IMR-90 (cell line): ENCODE measurements at regions not wholly inside any gene's neighbourhood (a gene's known extent, or its start where the extent isn't known, plus 50 kb on each side); places are given as distances from the start of the nearest gene placed in this dataset.

Source experiments
- ATAC-seq: fragments of 200-7000 bp; cut with Tn5 transposase; 2 replicates; pipeline ENCODE4 v1.9.1; 2020; ENCODE audit warnings: low read depth, mild to moderate bottlenecking, moderate library complexity
- BruUV-seq: library from RNA; stranded (reverse); fragments of 400-500 nt; replicated peaks from 2 replicates; lab custom pipeline; 2021; lab: Mats Ljungman, UMichigan
- CTCF ChIA-PET: fragments of 300-600 bp; formaldehyde crosslinking; extraction: SDS; loops from one replicate; lab custom pipeline; 2021; ENCODE audit warnings: antibody characterized with exemption; lab: Yijun Ruan, JAX
- POLR2A ChIA-PET: fragments of 300-600 bp; sonication (Branson Sonifier 250); formaldehyde crosslinking; loops from one replicate; lab custom pipeline; 2022; ENCODE audit warnings: antibody characterized with exemption; ENCODE audit not compliant: unreplicated experiment; lab: Charles Lee
- DNase-seq: peaks from one replicate; pipeline ENCODE4 v3.0.0; 2013
- H2AFZ ChIP-seq: replicated peaks from 2 replicates; pipeline ENCODE3; 2013; ENCODE audit warnings: low read length, mild to moderate bottlenecking; ENCODE audit not compliant: poor library complexity
- H2AK5ac ChIP-seq: 2 replicates; pipeline ENCODE4 v1.6.1; 2013; ENCODE audit warnings: low read depth, low read length, inconsistent platforms
- H2AK9ac ChIP-seq: replicated peaks from 2 replicates; pipeline ENCODE3; 2013; ENCODE audit warnings: mild to moderate bottlenecking, low read depth, low read length, moderate library complexity; ENCODE audit not compliant: poor library complexity
- H2BK120ac ChIP-seq: 2 replicates; pipeline ENCODE4 v1.6.1; 2013; ENCODE audit warnings: low read depth, low read length, inconsistent platforms
- H2BK15ac ChIP-seq: 3 replicates; pipeline ENCODE4 v1.6.1; 2013; ENCODE audit warnings: low read depth, low read length, inconsistent platforms
- H2BK20ac ChIP-seq: 2 replicates; pipeline ENCODE4 v1.6.1; 2013; ENCODE audit warnings: low read depth, mild to moderate bottlenecking, inconsistent platforms, low read length, moderate library complexity
- H2BK5ac ChIP-seq: 2 replicates; pipeline ENCODE4 v1.6.1; 2013; ENCODE audit warnings: mild to moderate bottlenecking, low read depth, low read length, inconsistent platforms; ENCODE audit not compliant: poor library complexity, severe bottlenecking
- H3K14ac ChIP-seq: replicated peaks from 2 replicates; pipeline ENCODE4 v1.6.1; 2013; ENCODE audit warnings: low read depth, low read length, inconsistent platforms
- H3K18ac ChIP-seq: 2 replicates; pipeline ENCODE4 v1.6.1; 2013; ENCODE audit warnings: low read depth, low read length, control low read depth
- H3K23ac ChIP-seq: 2 replicates; pipeline ENCODE4 v1.6.1; 2013; ENCODE audit warnings: low read depth, low read length, inconsistent platforms
- H3K27ac ChIP-seq: 2 replicates; pipeline ENCODE4 v1.5.1; 2013; ENCODE audit warnings: mild to moderate bottlenecking, control low read depth, low read length; ENCODE audit not compliant: insufficient read depth
- H3K27me3 ChIP-seq: 2 replicates; pipeline ENCODE4 v1.6.1; 2013; ENCODE audit warnings: low read length; ENCODE audit not compliant: control insufficient read depth, insufficient read depth
- H3K36me3 ChIP-seq: 2 replicates; pipeline ENCODE4 v1.6.1; 2013; ENCODE audit warnings: low read length, mixed read lengths; ENCODE audit not compliant: control insufficient read depth, insufficient read depth
- H3K4ac ChIP-seq: 2 replicates; pipeline ENCODE4 v1.6.1; 2013; ENCODE audit warnings: low read depth, low read length, inconsistent platforms
- H3K4me1 ChIP-seq: 2 replicates; pipeline ENCODE4 v1.6.1; 2013; ENCODE audit warnings: low read length, mixed read lengths; ENCODE audit not compliant: control insufficient read depth, insufficient read depth
- H3K4me2 ChIP-seq: 2 replicates; pipeline ENCODE4 v1.6.1; 2013; ENCODE audit warnings: low read depth, mild to moderate bottlenecking, control low read depth, low read length, moderate library complexity
- H3K4me3 ChIP-seq: 2 replicates; pipeline ENCODE4 v1.5.1; 2013; ENCODE audit warnings: low read depth, mild to moderate bottlenecking, control low read depth, low read length, moderate library complexity; ENCODE audit not compliant: insufficient read depth
- H3K56ac ChIP-seq: 2 replicates; pipeline ENCODE4 v1.6.1; 2013; ENCODE audit warnings: low read length, inconsistent platforms; ENCODE audit not compliant: insufficient read depth; ENCODE audit errors: extremely low read depth
- H3K79me1 ChIP-seq, 2 experiments: 2 replicates each; pipeline ENCODE4 v1.6.1; 2013; ENCODE audit warnings: low read length in 2 of 2, inconsistent platforms in 1 of 2, low read depth in 1 of 2
- H3K9ac ChIP-seq: 2 replicates; pipeline ENCODE4 v1.6.1; 2013; ENCODE audit warnings: low read depth, low read length, control low read depth
- H3K9me1 ChIP-seq: 2 replicates; pipeline ENCODE4 v1.6.1; 2013; ENCODE audit warnings: low read length, inconsistent platforms; ENCODE audit not compliant: insufficient read depth
- H3K9me3 ChIP-seq: 2 replicates; pipeline ENCODE4 v1.6.1; 2013; ENCODE audit warnings: low read length; ENCODE audit not compliant: control insufficient read depth, insufficient read depth
- H4K20me1 ChIP-seq: 2 replicates; pipeline ENCODE4 v1.6.1; 2013; ENCODE audit warnings: low read length, inconsistent platforms; ENCODE audit not compliant: insufficient read depth
- H4K5ac ChIP-seq: 2 replicates; pipeline ENCODE4 v1.6.1; 2013; ENCODE audit warnings: mild to moderate bottlenecking, low read depth, low read length, control low read depth
- H4K8ac ChIP-seq, 2 experiments: 2 replicates each; pipeline ENCODE4 v1.6.1; 2013; ENCODE audit warnings: low read depth in 2 of 2, low read length in 2 of 2, control low read depth in 1 of 2, inconsistent platforms in 1 of 2
- H4K91ac ChIP-seq: 2 replicates; pipeline ENCODE4 v1.6.1; 2013; ENCODE audit warnings: low read depth, low read length, inconsistent platforms; ENCODE audit not compliant: insufficient read depth
- BHLHE40 ChIP-seq: fragments of 150-350 bp; IDR thresholded peaks from 2 replicates; pipeline ENCODE4 v1.6.1; 2016; ENCODE audit warnings: mild to moderate bottlenecking, low read depth, low read length
- CEBPB ChIP-seq: IDR thresholded peaks from 2 replicates; pipeline ENCODE4 v1.6.1; 2012; ENCODE audit warnings: low read depth, low read length, improper control_type of control experiment
- FOS ChIP-seq: fragments of 150-350 bp; IDR thresholded peaks from 2 replicates; pipeline ENCODE4 v1.6.1; 2016; ENCODE audit warnings: low read depth, low read length
- MAFK ChIP-seq: IDR thresholded peaks from 2 replicates; pipeline ENCODE4 v1.6.1; 2012; ENCODE audit warnings: low read depth, low read length, improper control_type of control experiment
- MAZ ChIP-seq: IDR thresholded peaks from 2 replicates; pipeline ENCODE4 v1.6.1; 2012; ENCODE audit warnings: low read depth, mild to moderate bottlenecking, low read length, improper control_type of control experiment, moderate library complexity, borderline replicate concordance
- MXI1 ChIP-seq: IDR thresholded peaks from 2 replicates; pipeline ENCODE4 v1.6.1; 2012; ENCODE audit warnings: low read depth, mild to moderate bottlenecking, low read length, moderate library complexity, borderline replicate concordance
- NFE2L2 ChIP-seq: fragments of 150-350 bp; IDR thresholded peaks from 2 replicates; pipeline ENCODE4 v1.6.1; 2016; ENCODE audit warnings: low read depth, mild to moderate bottlenecking, low read length
- RAD21 ChIP-seq: IDR thresholded peaks from 2 replicates; pipeline ENCODE4 v1.6.1; 2012; ENCODE audit warnings: low read length, improper control_type of control experiment
- RFX5 ChIP-seq: IDR thresholded peaks from 2 replicates; pipeline ENCODE4 v1.8.0; 2012; ENCODE audit warnings: low read depth, mild to moderate bottlenecking, low read length, moderate library complexity
- SMC3 ChIP-seq: fragments of 150-350 bp; IDR thresholded peaks from 2 replicates; pipeline ENCODE4 v1.6.1; 2016; ENCODE audit warnings: low read depth, mild to moderate bottlenecking, antibody characterized with exemption, low read length, moderate library complexity
- WGBS, 2 experiments: methylation state at CpG; one replicate each; pipeline versions ENCODE4 v1.1.5 to v1.1.7; 2013; ENCODE audit warnings: missing lambda C conversion rate in 2 of 2; ENCODE audit not compliant: insufficient read length in 1 of 2; ENCODE audit errors: extremely low coverage in 2 of 2; 5-methylcytosine and 5-hydroxymethylcytosine counted together
- dilution Hi-C: fragments of 300-500 bp; cut with HindIII; formaldehyde crosslinking; loops from one replicate; pipeline ENCODE4 v1.14.3; 2018; ENCODE audit warnings: low sequenced_read_pairs; ENCODE audit not compliant: unreplicated experiment
- in situ Hi-C: fragments of 300-500 bp; cut with MboI; formaldehyde crosslinking; loops from 3 replicates; pipeline ENCODE4 v1.14.3; 2019; ENCODE audit warnings: low sequenced_read_pairs, inconsistent platforms, mixed read lengths
- intact Hi-C: fragments of 100-400 bp; cut with micrococcal nuclease; formaldehyde crosslinking; loops from 2 replicates; pipeline ENCODE4 v1.10.0; 2022
- TF ChIP-seq, protein P1 (sequence below): conservative IDR thresholded peaks from 2 replicates; pipeline ENCODE4 v1.5.1; 2012; ENCODE audit warnings: mild to moderate bottlenecking, low read depth, low read length, improper control_type of control experiment

DNA sequence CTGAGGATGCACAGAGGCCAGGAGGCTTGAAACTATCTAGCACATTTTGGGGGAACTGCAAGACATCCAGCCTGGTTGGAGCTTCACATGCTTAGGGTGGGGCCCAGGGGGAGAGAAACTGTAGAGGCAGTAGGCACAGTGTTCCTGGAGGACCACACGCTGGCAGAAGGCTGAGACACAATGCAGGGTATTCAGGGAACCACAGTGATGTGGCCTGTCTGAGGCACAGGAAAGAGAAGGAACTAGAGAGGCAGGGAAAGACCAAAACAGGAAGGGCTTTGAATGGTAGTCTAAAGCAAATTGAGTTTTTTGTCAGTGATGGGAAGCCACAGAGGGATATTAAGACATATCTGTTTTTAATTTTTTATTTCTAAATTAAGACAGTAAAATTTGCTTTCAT is 100.2 kb upstream of the PRICKLE1 start:
- no peaks in the 10 kb centered on the region for H3K27me3 ChIP-seq
- H3K23ac ChIP-seq, result no peak overlapping the region
- CTCF ChIA-PET, result no interaction called here
- H4K8ac ChIP-seq, result no peak overlapping the region
- no peak overlapping the region for H4K91ac ChIP-seq
- no peak overlapping the region for H3K18ac ChIP-seq
- TF ChIP-seq MAFK (no peak), CEBPB (no peak), NFE2L2 (no peak), RAD21 (no peak), RFX5 (no peak), FOS (no peak), MXI1 (no peak), BHLHE40 (no peak), MAZ (no peak), SMC3 (no peak)
- TF ChIP-seq, protein P1, sequence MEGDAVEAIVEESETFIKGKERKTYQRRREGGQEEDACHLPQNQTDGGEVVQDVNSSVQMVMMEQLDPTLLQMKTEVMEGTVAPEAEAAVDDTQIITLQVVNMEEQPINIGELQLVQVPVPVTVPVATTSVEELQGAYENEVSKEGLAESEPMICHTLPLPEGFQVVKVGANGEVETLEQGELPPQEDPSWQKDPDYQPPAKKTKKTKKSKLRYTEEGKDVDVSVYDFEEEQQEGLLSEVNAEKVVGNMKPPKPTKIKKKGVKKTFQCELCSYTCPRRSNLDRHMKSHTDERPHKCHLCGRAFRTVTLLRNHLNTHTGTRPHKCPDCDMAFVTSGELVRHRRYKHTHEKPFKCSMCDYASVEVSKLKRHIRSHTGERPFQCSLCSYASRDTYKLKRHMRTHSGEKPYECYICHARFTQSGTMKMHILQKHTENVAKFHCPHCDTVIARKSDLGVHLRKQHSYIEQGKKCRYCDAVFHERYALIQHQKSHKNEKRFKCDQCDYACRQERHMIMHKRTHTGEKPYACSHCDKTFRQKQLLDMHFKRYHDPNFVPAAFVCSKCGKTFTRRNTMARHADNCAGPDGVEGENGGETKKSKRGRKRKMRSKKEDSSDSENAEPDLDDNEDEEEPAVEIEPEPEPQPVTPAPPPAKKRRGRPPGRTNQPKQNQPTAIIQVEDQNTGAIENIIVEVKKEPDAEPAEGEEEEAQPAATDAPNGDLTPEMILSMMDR, result no peak
- no peak overlapping the region for H2AK5ac ChIP-seq
- no peak overlapping the region for H2AFZ ChIP-seq
- no peak overlapping the region for H3K14ac ChIP-seq
- no peaks in the 10 kb centered on the region for H3K79me1 ChIP-seq
- no peaks in the 10 kb centered on the region for H3K9me1 ChIP-seq
- no peak overlapping the region for H3K27ac ChIP-seq
- no peak overlapping the region for H2BK5ac ChIP-seq
- dilution Hi-C loops, result no loop called here
- H3K4me2 ChIP-seq, result no peak overlapping the region
- no peak overlapping the region for H3K56ac ChIP-seq
- DNase-seq, result no peak
- H3K4ac ChIP-seq, result no peak overlapping the region
- POLR2A ChIA-PET, result no interaction called here
- no peak overlapping the region for H2BK15ac ChIP-seq
- no peak overlapping the region for H3K4me3 ChIP-seq
- H4K20me1 ChIP-seq, result no peaks in the 10 kb centered on the region
- no peaks in the 10 kb centered on the region for H3K36me3 ChIP-seq
- no peaks in the 10 kb centered on the region for H3K9me3 ChIP-seq
- H4K5ac ChIP-seq, result no peak overlapping the region
- H2BK20ac ChIP-seq, result no peak overlapping the region
- WGBS, 2 experiments, result 88% methylated on average over 1 of the region's 1 CpG; no CpG with 5 or more reads in 1 of the 2 experiments
- in situ Hi-C loops, result no loop called here
- BruUV-seq, result no TSS peak
- no peak overlapping the region for H3K9ac ChIP-seq
- intact Hi-C loops, result no loop called here
- no peak overlapping the region for H2AK9ac ChIP-seq
- no peak for ATAC-seq
- peaks cover 3% of the 10 kb centered on the region; the same call in 1 of the 2 replicates for H3K4me1 ChIP-seq
- no peak overlapping the region for H2BK120ac ChIP-seq
